ENCODE measurements at regions not wholly inside any gene's neighbourhood (a gene's known extent, or its start where the extent isn't known, plus 50 kb on each side); places are given as distances from the start of the nearest gene placed in this dataset.
"Not testable (repeated sequence)": the region's sequence is repeated elsewhere in the genome, so short reads cannot be mapped to it uniquely, and the experiment has no call there.

- not testable (repeated sequence) for DNase-seq
Measured at GRCh38 chr2:35436893-35437292, 918.7 kb upstream of the CRIM1 start.

DNA sequence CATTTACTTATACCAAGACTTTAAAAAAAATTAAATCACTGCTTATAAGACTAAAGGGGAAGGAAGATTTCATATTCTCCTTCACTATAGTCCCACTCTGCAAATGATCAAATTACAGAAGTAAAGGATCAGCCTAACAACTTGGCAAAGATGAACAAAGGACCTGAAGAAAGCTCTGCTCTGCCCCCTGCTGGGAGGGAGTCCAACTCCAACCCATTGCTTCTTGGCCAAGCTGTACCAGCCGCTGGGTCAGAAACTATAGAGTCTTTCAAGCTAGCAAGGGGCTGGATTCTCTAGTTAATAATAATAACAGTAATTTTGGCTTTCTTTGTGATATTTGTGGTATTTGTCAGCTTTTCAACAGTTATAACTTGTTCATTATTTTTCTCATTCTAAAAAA lies 927.0 kb upstream of the CRIM1 start:
- DNase-seq = peak; percentile 58 to 68 (median 62)

DNA sequence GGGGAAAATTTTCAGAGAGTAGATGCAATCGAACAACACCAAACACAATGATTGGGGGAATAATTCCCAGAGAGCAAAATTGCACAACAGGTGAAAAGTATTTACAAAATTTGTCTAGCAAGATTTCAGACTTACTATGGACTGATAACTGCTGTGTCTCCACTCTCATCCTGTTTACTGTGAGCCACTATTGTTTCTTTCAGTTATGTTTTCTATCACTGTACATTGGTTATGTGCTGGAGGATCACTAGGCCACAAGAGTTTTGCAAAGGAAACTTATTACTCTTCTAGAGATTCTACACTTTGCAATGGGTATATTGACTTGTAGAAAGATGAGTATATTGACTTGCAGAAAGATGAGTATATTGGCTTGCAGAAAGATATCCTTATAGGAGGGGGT lies 934.1 kb upstream of the CRIM1 start:
- no peak for DNase-seq

DNA sequence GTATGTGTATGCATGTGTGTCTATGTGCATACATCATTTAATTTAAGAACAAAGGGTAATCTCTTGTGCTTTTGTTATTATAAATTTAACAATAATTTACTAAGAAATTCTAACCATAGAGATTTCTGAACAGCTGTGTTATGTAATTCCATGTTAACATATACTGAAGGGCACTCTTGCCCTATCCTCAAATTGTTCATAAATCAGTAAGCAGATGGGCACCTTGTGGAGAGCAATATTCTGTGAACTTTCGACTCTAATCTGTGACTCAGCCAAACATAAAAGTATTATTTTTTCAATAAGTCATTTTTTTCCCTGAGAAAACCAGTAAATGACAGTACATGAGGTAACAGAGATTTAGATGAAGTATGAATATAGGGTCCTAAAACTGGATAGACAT lies 938.3 kb upstream of the CRIM1 start:
- no peak for DNase-seq

DNA sequence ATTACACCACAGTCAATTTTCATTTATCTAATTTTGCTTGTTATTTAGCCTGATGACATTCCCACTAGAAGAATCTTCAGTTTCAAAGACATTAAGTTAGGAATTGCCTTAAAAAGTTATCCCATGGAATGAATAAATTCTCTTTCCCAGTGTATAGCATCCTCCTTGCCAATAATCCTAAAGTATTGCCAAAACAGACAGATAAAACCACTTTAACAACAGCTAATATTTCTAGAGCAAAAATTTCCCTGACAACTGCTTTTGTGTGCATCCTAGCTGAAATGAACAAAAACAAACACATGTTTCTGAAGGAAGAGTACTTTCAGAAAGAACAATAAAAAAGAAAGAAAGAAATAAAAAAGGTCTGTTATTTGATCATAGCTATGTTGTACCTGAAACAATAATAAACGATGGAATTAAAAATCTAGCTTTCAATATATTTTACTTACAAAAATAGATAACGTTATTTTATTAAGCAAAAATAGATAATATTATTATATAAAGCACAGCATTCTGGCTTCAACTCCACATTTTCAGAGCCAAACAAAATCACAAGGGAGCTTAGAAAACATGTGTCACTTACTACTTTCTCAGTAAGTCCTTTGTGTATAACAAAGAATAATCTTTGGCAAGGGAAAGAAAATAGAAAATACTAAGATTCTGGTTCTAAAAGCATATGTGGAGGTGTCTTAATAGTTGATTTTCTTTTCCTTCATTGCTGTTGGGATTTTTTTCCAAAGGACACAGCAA lies 939.0 kb upstream of the CRIM1 start:
- no peak for DNase-seq

GRCh38 chr2:35415942-35416341 lies 939.6 kb upstream of the CRIM1 start:
- no peak for DNase-seq

DNA sequence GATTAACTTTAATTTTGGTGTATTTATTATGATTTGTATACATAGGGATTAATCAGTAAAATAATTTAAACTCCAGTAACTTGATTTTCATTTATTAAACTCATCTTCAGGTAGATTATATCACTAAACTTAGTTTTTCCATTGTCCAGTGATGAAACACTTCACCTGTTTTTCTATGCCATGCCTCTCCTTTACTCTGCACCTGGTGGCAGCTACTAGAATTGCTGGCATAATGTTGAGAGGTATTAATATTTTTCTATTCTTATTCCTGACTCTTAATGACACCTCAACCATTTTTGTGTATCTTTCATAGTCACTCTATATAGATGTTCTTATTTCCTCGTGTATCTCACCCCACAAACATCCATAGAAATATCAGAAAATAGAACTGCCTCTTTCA lies 940.3 kb upstream of the CRIM1 start:
- DNase-seq = no peak

- DNase-seq = peak; percentile 64 to 84 (median 72)
Measured at GRCh38 chr2:35410431-35411061, 945.0 kb upstream of the CRIM1 start.

GRCh38 chr2:35409762-35410161 lies 945.8 kb upstream of the CRIM1 start:
- no peak for DNase-seq

- no peak for DNase-seq
Measured at GRCh38 chr2:35408320-35408719, 947.3 kb upstream of the CRIM1 start.

- no peak for DNase-seq
Measured at GRCh38 chr2:35391736-35392442, 963.7 kb upstream of the CRIM1 start.

- no peak for DNase-seq
Measured at GRCh38 chr2:35378791-35379190, 976.8 kb upstream of the CRIM1 start.

DNA sequence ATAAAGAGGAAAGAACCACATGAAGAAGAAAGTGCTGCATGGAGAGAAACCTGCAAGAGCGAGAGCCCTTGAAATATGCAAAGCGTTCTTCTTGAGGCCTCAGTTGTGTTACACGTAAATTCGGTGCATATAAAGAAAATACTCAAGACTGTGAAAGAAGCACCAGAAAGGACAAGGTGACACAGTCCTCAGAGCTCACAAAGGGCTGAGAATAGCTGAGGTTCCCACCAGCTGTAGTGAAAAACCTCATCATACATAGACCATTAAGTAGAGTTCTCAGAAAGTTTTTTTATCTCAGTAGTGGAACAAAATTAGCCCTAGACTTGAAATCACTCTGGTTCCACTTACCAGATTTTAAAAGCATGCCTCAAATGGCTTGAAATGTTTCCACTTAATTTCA lies 980.7 kb upstream of the CRIM1 start:
- no peak for DNase-seq

DNA sequence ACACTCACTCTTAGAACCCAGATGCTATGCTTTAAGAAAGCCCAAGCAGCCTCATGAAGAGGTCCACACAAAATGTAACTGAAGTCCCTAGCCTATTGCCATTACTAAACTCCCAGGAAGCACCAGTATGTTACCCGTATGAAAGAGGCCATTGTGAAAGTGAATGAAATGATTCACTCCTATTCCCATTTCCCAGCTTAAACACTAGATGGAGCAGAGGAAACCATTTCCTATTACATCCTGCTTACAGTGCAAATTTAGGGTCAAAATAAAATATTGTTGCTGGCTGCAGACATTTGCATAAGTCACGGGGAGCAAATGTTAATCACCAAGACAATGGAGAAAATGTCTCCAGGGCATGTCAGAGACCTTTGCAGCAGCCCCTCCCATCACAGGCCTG lies 989.7 kb upstream of the CRIM1 start:
- no peak for DNase-seq

DNA sequence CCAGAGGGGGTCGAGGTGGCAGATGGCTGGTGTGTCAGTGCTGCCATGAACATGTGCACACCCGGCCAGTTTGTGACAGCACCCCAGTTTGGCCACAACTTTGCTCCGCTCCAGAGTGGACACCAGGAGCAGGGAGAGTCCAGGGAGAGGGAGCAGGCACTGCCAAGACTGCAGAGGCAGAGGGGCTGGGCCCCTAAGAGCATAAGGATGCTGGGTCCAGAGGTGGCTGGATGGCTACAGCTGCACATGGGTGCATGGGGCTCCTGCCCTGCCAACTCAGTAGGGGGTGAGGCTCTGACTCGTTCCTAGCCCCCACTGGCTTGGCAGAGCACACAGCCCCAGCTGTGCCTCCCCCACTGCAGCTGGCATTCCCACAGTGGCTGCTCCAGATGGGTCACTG lies 999.2 kb upstream of the CRIM1 start:
- DNase-seq = no peak

GRCh38 chr2:35355056-35355455 lies 1000.5 kb upstream of the CRIM1 start:
- no peak for DNase-seq

DNA sequence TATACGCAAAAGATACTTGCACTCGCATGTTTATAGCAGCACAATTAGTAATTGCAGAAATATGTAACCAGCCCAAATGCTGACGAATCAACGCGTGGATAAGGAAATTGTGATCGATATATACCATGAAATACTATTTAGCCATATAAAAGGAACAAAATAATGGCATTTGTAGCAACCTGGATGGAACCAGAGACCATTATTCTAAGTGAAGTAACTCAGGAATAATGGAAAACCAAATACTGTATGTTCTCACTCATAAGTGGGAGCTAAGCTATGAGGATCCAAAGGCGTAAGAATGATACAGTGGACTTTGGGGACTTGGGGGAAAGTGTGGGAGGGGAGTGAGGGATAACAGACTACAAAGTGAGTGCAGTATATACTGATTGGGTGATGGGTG lies 1008.0 kb upstream of the CRIM1 start:
- DNase-seq = peak in 1 of 4 experiments; percentile 2

DNA sequence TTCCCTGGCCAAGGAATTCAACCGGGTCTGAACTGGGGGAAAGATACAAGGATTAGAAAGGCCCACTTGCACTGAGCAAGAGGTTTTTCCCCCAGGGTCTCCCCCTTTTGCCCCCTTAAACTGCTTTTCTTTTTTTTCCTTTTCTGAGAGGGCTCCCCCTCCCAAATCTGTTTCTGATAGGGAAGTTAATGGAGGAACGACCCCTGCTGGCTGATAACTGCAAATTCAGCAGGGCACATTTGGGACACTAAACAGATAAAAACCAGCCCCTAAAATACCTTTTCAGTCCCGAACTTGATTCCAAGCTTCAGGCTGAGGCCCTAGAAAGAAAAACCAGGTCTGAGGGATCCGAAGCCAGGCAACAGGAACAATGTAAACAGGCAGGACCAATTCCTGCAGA lies 1012.4 kb upstream of the CRIM1 start:
- DNase-seq = peak in 1 of 4 experiments; percentile 3

DNA sequence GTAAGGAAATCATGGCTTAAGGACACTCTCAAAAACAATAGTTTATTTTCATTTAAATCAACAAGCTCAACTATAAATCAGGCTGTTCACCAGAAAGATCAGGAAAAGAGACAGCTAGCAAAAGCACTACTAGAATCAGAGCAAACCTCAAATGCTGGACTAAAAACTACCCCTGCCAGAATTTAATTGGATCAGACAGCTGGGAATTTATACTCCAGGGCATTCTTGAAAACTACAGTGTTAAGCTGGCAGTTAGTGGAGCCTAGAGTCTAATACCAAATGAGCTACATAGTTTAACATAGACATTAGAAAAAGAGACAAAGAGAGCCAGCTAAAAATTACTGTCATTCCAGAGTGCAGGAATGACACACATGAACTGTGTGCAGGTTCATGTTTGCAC lies 1016.4 kb upstream of the CRIM1 start:
- no peak for DNase-seq

GRCh38 chr2:35337922-35338321 lies 1017.7 kb upstream of the CRIM1 start:
- DNase-seq = no peak

GRCh38 chr2:35314049-35314448 lies 1041.5 kb upstream of the CRIM1 start:
- DNase-seq = no peak

- no peak for DNase-seq
Measured at GRCh38 chr2:35301369-35301768, 1054.2 kb upstream of the CRIM1 start.

DNA sequence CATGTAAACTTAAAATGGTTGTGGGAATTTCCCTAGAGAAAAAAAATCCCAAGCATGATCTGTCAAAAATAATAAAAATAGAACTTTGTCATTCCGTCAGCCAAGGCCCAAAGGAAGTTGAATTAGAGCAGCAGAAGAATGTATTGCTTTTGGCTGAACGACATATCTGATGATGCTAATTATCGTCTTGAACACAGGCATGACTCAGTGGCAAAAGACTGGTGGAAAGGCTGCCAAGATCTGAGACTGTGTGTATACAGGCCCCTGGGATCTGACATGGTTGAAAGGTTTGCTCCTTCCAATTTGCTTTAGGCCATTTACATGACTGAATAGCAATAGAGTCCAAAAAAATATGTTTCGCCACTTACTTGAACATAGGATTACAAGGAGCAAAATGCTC lies 1057.1 kb upstream of the CRIM1 start:
- no peak for DNase-seq

DNA sequence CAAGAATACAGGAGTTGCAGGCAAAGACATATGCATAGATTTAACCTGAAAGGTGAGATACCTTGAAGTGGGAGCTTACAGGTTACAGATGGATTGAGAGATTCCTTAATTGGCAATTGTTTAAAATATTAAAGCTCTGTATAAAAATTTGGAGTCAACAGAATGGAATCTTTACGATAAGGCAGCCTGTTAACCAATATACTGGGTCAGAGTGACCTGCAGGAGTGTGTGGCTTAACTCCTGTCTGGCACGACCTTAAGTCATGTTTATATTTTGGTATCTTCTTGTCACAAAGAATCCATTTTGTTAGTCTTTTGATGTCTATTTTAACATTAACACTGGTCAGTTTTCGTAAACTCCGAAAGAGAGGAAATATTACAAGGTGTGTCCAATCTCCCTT lies 1058.2 kb upstream of the CRIM1 start:
- DNase-seq = no peak

Measured in suppressor macrophage (primary cell).